ENCODE measurements at regions not wholly inside any gene's neighbourhood (a gene's known extent, or its start where the extent isn't known, plus 50 kb on each side); places are given as distances from the start of the nearest gene placed in this dataset.

- no peak for TF ChIP-seq ZNF211 (tag by site-specific recombination; IDR thresholded peaks at IDR 0.05; ENCODE audit: low read depth)
- no peak for TF ChIP-seq ZBTB20 (tag by site-specific recombination; IDR thresholded peaks at IDR 0.05)
- TF ChIP-seq KLF16 (tag by site-specific recombination; IDR thresholded peaks at IDR 0.05) = no peak
- no peak for TF ChIP-seq ZNF704 (tag by site-specific recombination; IDR thresholded peaks at IDR 0.05)
- no peak for TF ChIP-seq INSM2 (tag by site-specific recombination; IDR thresholded peaks at IDR 0.05)
- no peak for TF ChIP-seq ZNF785 (tag by site-specific recombination; IDR thresholded peaks at IDR 0.05)
- TF ChIP-seq ZNF391 (tag by site-specific recombination; IDR thresholded peaks at IDR 0.05; ENCODE audit: borderline replicate concordance, low read depth) = no peak
- TF ChIP-seq KLF7 (tag by site-specific recombination; IDR thresholded peaks at IDR 0.05; ENCODE audit: borderline replicate concordance) = no peak
- TF ChIP-seq, protein P1, sequence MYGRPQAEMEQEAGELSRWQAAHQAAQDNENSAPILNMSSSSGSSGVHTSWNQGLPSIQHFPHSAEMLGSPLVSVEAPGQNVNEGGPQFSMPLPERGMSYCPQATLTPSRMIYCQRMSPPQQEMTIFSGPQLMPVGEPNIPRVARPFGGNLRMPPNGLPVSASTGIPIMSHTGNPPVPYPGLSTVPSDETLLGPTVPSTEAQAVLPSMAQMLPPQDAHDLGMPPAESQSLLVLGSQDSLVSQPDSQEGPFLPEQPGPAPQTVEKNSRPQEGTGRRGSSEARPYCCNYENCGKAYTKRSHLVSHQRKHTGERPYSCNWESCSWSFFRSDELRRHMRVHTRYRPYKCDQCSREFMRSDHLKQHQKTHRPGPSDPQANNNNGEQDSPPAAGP (tag by site-specific recombination; IDR thresholded peaks at IDR 0.05) = no peak
- no peak for TF ChIP-seq ZBTB7A (tag by site-specific recombination; IDR thresholded peaks at IDR 0.05; ENCODE audit: low read depth)
- TF ChIP-seq ZNF530 (tag by site-specific recombination; IDR thresholded peaks at IDR 0.05; ENCODE audit: low read depth) = no peak
- TF ChIP-seq, protein P2, sequence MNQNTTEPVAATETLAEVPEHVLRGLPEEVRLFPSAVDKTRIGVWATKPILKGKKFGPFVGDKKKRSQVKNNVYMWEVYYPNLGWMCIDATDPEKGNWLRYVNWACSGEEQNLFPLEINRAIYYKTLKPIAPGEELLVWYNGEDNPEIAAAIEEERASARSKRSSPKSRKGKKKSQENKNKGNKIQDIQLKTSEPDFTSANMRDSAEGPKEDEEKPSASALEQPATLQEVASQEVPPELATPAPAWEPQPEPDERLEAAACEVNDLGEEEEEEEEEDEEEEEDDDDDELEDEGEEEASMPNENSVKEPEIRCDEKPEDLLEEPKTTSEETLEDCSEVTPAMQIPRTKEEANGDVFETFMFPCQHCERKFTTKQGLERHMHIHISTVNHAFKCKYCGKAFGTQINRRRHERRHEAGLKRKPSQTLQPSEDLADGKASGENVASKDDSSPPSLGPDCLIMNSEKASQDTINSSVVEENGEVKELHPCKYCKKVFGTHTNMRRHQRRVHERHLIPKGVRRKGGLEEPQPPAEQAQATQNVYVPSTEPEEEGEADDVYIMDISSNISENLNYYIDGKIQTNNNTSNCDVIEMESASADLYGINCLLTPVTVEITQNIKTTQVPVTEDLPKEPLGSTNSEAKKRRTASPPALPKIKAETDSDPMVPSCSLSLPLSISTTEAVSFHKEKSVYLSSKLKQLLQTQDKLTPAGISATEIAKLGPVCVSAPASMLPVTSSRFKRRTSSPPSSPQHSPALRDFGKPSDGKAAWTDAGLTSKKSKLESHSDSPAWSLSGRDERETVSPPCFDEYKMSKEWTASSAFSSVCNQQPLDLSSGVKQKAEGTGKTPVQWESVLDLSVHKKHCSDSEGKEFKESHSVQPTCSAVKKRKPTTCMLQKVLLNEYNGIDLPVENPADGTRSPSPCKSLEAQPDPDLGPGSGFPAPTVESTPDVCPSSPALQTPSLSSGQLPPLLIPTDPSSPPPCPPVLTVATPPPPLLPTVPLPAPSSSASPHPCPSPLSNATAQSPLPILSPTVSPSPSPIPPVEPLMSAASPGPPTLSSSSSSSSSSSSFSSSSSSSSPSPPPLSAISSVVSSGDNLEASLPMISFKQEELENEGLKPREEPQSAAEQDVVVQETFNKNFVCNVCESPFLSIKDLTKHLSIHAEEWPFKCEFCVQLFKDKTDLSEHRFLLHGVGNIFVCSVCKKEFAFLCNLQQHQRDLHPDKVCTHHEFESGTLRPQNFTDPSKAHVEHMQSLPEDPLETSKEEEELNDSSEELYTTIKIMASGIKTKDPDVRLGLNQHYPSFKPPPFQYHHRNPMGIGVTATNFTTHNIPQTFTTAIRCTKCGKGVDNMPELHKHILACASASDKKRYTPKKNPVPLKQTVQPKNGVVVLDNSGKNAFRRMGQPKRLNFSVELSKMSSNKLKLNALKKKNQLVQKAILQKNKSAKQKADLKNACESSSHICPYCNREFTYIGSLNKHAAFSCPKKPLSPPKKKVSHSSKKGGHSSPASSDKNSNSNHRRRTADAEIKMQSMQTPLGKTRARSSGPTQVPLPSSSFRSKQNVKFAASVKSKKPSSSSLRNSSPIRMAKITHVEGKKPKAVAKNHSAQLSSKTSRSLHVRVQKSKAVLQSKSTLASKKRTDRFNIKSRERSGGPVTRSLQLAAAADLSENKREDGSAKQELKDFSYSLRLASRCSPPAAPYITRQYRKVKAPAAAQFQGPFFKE (tag by site-specific recombination; IDR thresholded peaks at IDR 0.05; ENCODE audit: borderline replicate concordance) = no peak
- no peak for TF ChIP-seq ZNF423 (tag by site-specific recombination; IDR thresholded peaks at IDR 0.05)
- Histone ChIP-seq H3K4me3 (ENCODE audit: low read depth, low read length) (no peak overlapping the region), H3K27ac (ENCODE audit: extremely low read depth, low read depth, low read length) (no peak overlapping the region), H3K4me1 (ENCODE audit: control insufficient read depth, insufficient read depth, low read length) (no peaks in the 10 kb centered on the region), H3K36me3 (ENCODE audit: control insufficient read depth in 2 of 2, insufficient read depth in 1 of 2, low read length in 2 of 2) (no peaks in the 10 kb centered on the region), H3K9me3 (ENCODE audit: control insufficient read depth, insufficient read depth, low read depth, low read length) (no peaks in the 10 kb centered on the region)
- ChIA-PET CTCF (interaction anchor here (0.5 to 0.9 kb wide), 2 partner anchors 15 to 274 kb away, joined by 3 read pairs; no protein-coding TSS in a partner anchor), POLR2A (no interaction called here)
Measured at GRCh38 chr9:26758655-26759054, 133.9 kb downstream of the CAAP1 start.

- TF ChIP-seq ATF2 (tag by site-specific recombination; IDR thresholded peaks at IDR 0.05; ENCODE audit: low read depth) (no peak), ZFP3 (tag by site-specific recombination; IDR thresholded peaks at IDR 0.05; ENCODE audit: low read depth) (no peak), PBX3 (CRISPR knock-in tag; IDR thresholded peaks at IDR 0.05) (no peak), KLF16 (tag by site-specific recombination; IDR thresholded peaks at IDR 0.05) (no peak), ZNF132 (tag by site-specific recombination; IDR thresholded peaks at IDR 0.05; ENCODE audit: borderline replicate concordance) (no peak)
- ChIA-PET CTCF (no interaction called here), POLR2A (no interaction called here)
- Histone ChIP-seq H3K4me3 (ENCODE audit: low read depth, low read length) (no peak overlapping the region), H3K9me3 (ENCODE audit: control insufficient read depth, insufficient read depth, low read depth, low read length) (no peaks in the 10 kb centered on the region), H3K36me3 (ENCODE audit: control insufficient read depth in 2 of 2, insufficient read depth in 1 of 2, low read length in 2 of 2) (no peaks in the 10 kb centered on the region), H3K27ac (ENCODE audit: extremely low read depth, low read depth, low read length) (no peak overlapping the region), H3K4me1 (ENCODE audit: control insufficient read depth, insufficient read depth, low read length) (no peaks in the 10 kb centered on the region)
Measured at GRCh38 chr9:26756881-26757280, 135.7 kb downstream of the CAAP1 start.

All from HEK293 (cell line).